ENCODE measurements at regions not wholly inside any gene's neighbourhood (a gene's known extent, or its start where the extent isn't known, plus 50 kb on each side); places are given as distances from the start of the nearest gene placed in this dataset.
"Not testable (repeated sequence)": the region's sequence is repeated elsewhere in the genome, so short reads cannot be mapped to it uniquely, and the experiment has no call there.

GRCh38 chr2:230631470-230631869, 81.2 kb upstream of the CAB39 start:
- Mint-ChIP-seq H3K36me3 (no peaks in the 10 kb centered on the region), H3K4me1 (peaks cover 33% of the 10 kb centered on the region), H3K4me3 (no peak overlapping the region), H3K9me3 (no peaks in the 10 kb centered on the region), H3K27ac (no peak overlapping the region), H3K27me3 (no peaks in the 10 kb centered on the region)

GRCh38 chr2:230634146-230634545, 78.5 kb upstream of the CAB39 start:
- Mint-ChIP-seq H3K36me3 (no peaks in the 10 kb centered on the region), H3K4me1 (peaks cover 19% of the 10 kb centered on the region), H3K27me3 (no peaks in the 10 kb centered on the region), H3K27ac (no peak overlapping the region), H3K9me3 (no peaks in the 10 kb centered on the region), H3K4me3 (no peak overlapping the region)

DNA sequence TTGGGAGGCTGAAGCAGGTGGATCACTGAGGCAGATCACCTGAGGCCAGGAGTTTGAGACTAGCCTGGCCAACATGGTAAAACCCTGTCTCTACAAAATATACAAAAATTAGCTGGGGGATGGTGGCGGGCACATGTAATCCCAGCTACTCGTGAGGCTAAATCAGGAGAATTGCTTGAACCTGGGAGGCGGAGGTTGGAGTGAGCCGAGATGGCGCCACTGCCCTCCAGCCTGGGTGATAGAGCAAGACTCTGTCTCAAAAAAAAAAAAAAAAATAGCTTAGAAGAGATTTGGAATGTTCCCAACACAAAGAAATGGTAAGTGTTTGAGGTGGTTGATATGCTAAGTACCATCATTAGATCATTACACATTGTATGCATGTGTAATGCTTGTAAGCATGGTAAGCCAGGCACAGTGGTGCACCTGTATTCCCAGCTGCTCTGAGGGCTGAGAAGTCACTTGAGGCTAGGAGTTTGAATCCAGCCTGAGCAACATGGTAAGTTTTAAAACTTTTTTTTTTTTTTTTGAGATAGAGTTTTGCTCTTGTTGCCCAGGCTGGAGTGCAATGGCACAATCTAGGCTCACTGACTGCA, 77.8 kb upstream of the CAB39 start:
- not testable (repeated sequence) for H3K9me3 Mint-ChIP-seq, H3K36me3 Mint-ChIP-seq, H3K27ac Mint-ChIP-seq, H3K27me3 Mint-ChIP-seq, H3K4me3 Mint-ChIP-seq
- peaks cover 17% of the 10 kb centered on the region for H3K4me1 Mint-ChIP-seq

- Mint-ChIP-seq H3K4me3 (no peak overlapping the region), H3K36me3 (no peaks in the 10 kb centered on the region), H3K9me3 (no peaks in the 10 kb centered on the region), H3K4me1 (peaks cover 18% of the 10 kb centered on the region), H3K27ac (peak overlapping the region; percentile 77), H3K27me3 (no peaks in the 10 kb centered on the region)
Measured at GRCh38 chr2:230636684-230637271, 75.9 kb upstream of the CAB39 start.

- H3K4me1 Mint-ChIP-seq, result peaks cover 25% of the 10 kb centered on the region
- not testable (repeated sequence) for H3K9me3 Mint-ChIP-seq, H3K36me3 Mint-ChIP-seq, H3K27me3 Mint-ChIP-seq, H3K4me3 Mint-ChIP-seq
- H3K27ac Mint-ChIP-seq, result peak overlapping the region; percentile 77
Measured at GRCh38 chr2:230637486-230637885, 75.2 kb upstream of the CAB39 start.

GRCh38 chr2:230640540-230641011, 72.1 kb upstream of the CAB39 start:
- Mint-ChIP-seq H3K4me1 (peaks cover 45% of the 10 kb centered on the region), H3K36me3 (no peaks in the 10 kb centered on the region), H3K27ac (no peak overlapping the region), H3K4me3 (no peak overlapping the region), H3K9me3 (no peaks in the 10 kb centered on the region), H3K27me3 (no peaks in the 10 kb centered on the region)

DNA sequence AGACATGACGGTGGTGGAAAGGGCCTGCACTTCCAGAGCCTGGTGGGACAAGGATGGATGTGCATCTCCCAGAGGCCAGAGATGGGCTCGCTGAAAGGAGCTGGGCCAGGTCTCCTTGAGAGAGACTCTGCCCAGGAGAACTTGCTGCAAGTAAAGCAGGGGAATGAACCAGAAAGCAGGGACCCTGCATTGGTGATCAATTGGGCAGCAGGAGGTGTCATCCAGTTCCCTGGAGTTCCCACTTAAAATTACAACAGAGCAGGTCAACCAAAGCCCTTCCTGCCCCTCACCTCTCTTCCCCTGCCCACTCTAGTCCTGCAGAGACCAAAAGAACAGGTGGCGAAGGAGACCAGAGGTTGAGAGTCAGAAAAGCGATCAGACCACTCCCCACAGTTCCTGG, 69.7 kb upstream of the CAB39 start:
- Mint-ChIP-seq H3K27ac (peak overlapping the region; percentile 93), H3K4me3 (peak overlapping the region; percentile 26), H3K9me3 (no peaks in the 10 kb centered on the region), H3K4me1 (peaks cover 28% of the 10 kb centered on the region), H3K27me3 (no peaks in the 10 kb centered on the region), H3K36me3 (no peaks in the 10 kb centered on the region)

- Mint-ChIP-seq H3K36me3 (no peaks in the 10 kb centered on the region), H3K9me3 (no peaks in the 10 kb centered on the region), H3K4me1 (peaks cover 28% of the 10 kb centered on the region), H3K27me3 (no peaks in the 10 kb centered on the region), H3K27ac (peak overlapping the region; percentile 93), H3K4me3 (peak overlapping the region; percentile 67)
Measured at GRCh38 chr2:230643576-230644291, 68.9 kb upstream of the CAB39 start.

DNA sequence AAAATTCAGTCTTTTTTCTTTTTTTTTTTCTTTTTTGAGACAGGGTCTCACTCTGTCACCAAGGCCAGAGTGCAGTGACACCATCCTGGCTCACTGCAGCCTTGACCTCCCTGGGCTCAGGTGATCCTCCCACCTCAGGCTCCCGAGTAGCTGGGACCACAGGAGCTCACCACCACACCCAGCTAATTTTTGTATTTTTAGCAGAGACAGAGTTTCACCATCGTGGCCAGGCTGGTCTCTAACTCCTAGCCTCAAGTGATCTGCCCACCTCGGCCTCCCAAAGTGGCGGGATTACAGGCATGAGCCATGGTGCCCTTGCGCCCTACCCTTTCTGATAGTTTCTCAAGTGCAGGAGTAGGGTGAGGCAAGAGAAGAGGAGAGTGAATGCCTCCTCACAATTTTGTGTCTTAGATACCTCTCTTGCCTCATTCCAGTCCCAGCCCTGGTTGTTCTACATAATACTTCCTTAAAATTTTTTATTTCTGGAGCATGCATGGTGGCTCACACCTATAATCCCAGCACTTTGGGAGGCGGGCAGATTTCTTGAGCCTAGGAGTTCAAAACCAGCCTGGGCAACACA, 68.2 kb upstream of the CAB39 start:
- Mint-ChIP-seq H3K9me3 (no peaks in the 10 kb centered on the region), H3K4me1 (peaks cover 28% of the 10 kb centered on the region), H3K27ac (peak overlapping the region; percentile 93), H3K27me3 (no peaks in the 10 kb centered on the region), H3K36me3 (no peaks in the 10 kb centered on the region), H3K4me3 (peak overlapping the region; percentile 67)

- no peak overlapping the region for H3K4me3 Mint-ChIP-seq
- H3K27ac Mint-ChIP-seq, result no peak overlapping the region
- H3K36me3 Mint-ChIP-seq, result no peaks in the 10 kb centered on the region
- H3K27me3 Mint-ChIP-seq, result no peaks in the 10 kb centered on the region
- peaks cover 31% of the 10 kb centered on the region for H3K4me1 Mint-ChIP-seq
- no peaks in the 10 kb centered on the region for H3K9me3 Mint-ChIP-seq
Measured at GRCh38 chr2:230648356-230648755, 64.3 kb upstream of the CAB39 start.

- Mint-ChIP-seq H3K9me3 (no peaks in the 10 kb centered on the region), H3K4me3 (no peak overlapping the region), H3K27ac (no peak overlapping the region), H3K36me3 (no peaks in the 10 kb centered on the region), H3K27me3 (no peaks in the 10 kb centered on the region), H3K4me1 (peaks cover 24% of the 10 kb centered on the region)
Measured at GRCh38 chr2:230650585-230651137, 62.0 kb upstream of the CAB39 start.

GRCh38 chr2:230654057-230654456, 58.6 kb upstream of the CAB39 start:
- no peaks in the 10 kb centered on the region for H3K9me3 Mint-ChIP-seq
- H3K27me3 Mint-ChIP-seq, result no peaks in the 10 kb centered on the region
- peaks cover 56% of the 10 kb centered on the region for H3K4me1 Mint-ChIP-seq
- no peaks in the 10 kb centered on the region for H3K36me3 Mint-ChIP-seq
- peak overlapping the region; percentile 38 for H3K27ac Mint-ChIP-seq
- no peak overlapping the region for H3K4me3 Mint-ChIP-seq

DNA sequence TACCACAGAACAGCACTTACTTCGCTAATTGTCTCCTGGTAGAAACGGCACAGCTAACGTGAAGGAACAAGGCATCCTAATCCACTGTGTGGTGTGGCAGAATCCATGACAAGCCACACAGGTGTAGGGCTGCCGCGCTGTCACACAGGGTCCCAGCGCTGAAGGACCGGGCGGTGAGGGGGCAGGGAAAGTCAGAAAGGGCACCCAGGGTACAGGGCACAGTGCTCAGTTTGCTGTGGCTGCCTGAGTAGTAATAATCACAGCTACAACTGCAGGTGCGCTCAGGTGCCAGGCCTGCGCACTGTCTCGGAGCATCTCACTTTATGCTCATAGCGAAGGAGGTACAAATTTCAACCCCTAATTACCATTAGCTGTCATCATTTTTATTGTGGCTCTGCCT, 55.2 kb upstream of the CAB39 start:
- H3K36me3 Mint-ChIP-seq, result no peaks in the 10 kb centered on the region
- no peaks in the 10 kb centered on the region for H3K9me3 Mint-ChIP-seq
- no peaks in the 10 kb centered on the region for H3K27me3 Mint-ChIP-seq
- peak overlapping the region; percentile 51 for H3K27ac Mint-ChIP-seq
- peaks cover 77% of the 10 kb centered on the region for H3K4me1 Mint-ChIP-seq
- no peak overlapping the region for H3K4me3 Mint-ChIP-seq

DNA sequence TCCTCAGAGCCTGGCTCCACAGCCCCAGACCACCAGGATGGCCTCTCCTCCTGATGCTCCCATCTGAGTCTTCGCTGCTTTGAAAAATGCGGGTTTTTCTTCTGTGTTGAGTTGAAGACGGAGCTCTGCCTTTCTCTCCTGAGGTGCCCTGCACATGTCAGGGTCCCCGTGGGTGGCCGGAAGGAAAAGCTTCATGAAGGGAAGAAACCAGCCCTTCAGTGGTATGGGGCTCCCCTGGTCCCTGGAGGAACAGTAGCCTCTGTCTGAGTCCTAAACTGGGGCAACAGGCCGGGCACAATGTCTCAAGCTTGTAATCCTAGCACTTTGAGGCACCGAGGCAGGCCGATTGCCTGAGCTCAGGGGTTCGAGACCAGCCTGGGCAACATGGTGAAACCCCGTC, 54.7 kb upstream of the CAB39 start:
- Mint-ChIP-seq H3K27ac (peak overlapping the region; percentile 51), H3K36me3 (no peaks in the 10 kb centered on the region), H3K4me1 (peaks cover 77% of the 10 kb centered on the region), H3K4me3 (no peak overlapping the region), H3K27me3 (no peaks in the 10 kb centered on the region), H3K9me3 (no peaks in the 10 kb centered on the region)

DNA sequence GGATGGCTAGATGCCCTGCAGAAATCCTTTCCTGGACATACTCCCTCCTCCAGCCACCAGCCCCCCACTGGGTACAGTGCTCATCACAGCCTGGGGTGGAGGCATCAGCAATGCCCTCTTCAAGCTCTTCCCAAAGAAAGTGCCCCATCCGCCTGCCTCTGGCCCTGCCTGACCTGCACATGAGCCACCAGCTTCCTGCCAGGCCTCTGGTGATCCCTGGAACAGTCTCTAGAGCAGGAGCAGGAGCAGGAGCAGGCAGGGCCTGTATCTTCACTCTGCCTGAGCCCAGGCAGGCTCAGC, 54.1 kb upstream of the CAB39 start:
- H3K9me3 Mint-ChIP-seq, result no peaks in the 10 kb centered on the region
- H3K4me3 Mint-ChIP-seq, result no peak overlapping the region
- no peaks in the 10 kb centered on the region for H3K27me3 Mint-ChIP-seq
- peak overlapping the region; percentile 97 for H3K27ac Mint-ChIP-seq
- H3K4me1 Mint-ChIP-seq, result peaks cover 83% of the 10 kb centered on the region
- no peaks in the 10 kb centered on the region for H3K36me3 Mint-ChIP-seq
